Prostate gland (tissue), 2 donors: ENCODE measurements at regions not wholly inside any gene's neighbourhood (a gene's known extent, or its start where the extent isn't known, plus 50 kb on each side); places are given as distances from the start of the nearest gene placed in this dataset.

Source experiments
- CTCF ChIP-seq, 4 experiments: fragments of 200-600 bp in 2 of 4; fragments of 450-650 bp in 2 of 4; sonication (generic) in 2 of 4; IDR thresholded peaks; 1 replicate in 3 of 4; 2 replicates in 1 of 4; pipeline ENCODE4 v1.5.1; 2016 to 2019; ENCODE audit warnings: antibody characterized with exemption in 4 of 4, mild to moderate bottlenecking in 2 of 4, moderate library complexity in 2 of 4
- POLR2A ChIP-seq: fragments of 450-650 bp; IDR thresholded peaks from one replicate; pipeline ENCODE4 v1.6.1; 2016; ENCODE audit warnings: antibody characterized with exemption, mild to moderate bottlenecking

DNA sequence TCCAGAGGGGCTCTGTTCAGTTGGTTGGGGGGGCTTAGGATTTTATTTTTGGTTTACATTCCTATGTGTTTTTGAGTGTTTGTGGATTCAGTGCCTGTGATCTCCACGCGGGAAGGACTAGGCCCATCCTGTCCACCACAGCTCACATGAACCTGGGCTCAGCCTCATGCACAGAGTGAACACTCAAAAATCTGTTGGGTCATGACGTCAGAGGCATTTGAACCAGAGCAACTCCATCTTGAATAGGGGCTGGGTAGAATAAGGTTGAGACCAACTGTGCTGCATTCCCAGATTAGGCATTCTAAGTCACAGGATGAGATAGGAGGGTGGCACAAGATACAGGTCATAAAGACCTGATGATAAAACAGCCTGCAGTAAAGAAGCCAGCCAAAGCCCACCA is 133.3 kb downstream of the RAMP3 start:
- TF ChIP-seq POLR2A (no peak), CTCF (IDR thresholded peaks at IDR 0.05) (no peak)
